Peyer's patch (tissue), 4 donors: ENCODE measurements at regions not wholly inside any gene's neighbourhood (a gene's known extent, or its start where the extent isn't known, plus 50 kb on each side); places are given as distances from the start of the nearest gene placed in this dataset.

Experiments
- CTCF ChIP-seq, 6 experiments: fragments of 450-650 bp in 4 of 6; fragments of 200-600 bp in 2 of 6; sonication (generic) in 1 of 6; IDR thresholded peaks; one replicate each; pipeline ENCODE4 v1.5.1; 2017 to 2019; ENCODE audit warnings: antibody characterized with exemption in 6 of 6, mild to moderate bottlenecking in 3 of 6, moderate library complexity in 1 of 6
- POLR2A ChIP-seq, 2 donors: fragments of 450-650 bp; IDR thresholded peaks; one replicate each; pipeline ENCODE4 v1.5.1; 2017; ENCODE audit warnings: antibody characterized with exemption in 2 of 2, mild to moderate bottlenecking in 2 of 2, moderate library complexity in 2 of 2

GRCh38 chr5:39476843-39477220, 52.1 kb upstream of the DAB2 start:
- no peak for TF ChIP-seq CTCF (IDR thresholded peaks at IDR 0.05)
- no peak for TF ChIP-seq POLR2A (IDR thresholded peaks at IDR 0.05)
